Sigmoid colon (tissue), 3 donors: ENCODE measurements at regions not wholly inside any gene's neighbourhood (a gene's known extent, or its start where the extent isn't known, plus 50 kb on each side); places are given as distances from the start of the nearest gene placed in this dataset.

Experiments used
- CTCF ChIP-seq, 4 experiments: fragments of 450-650 bp in 3 of 4; fragments of 200-600 bp in 1 of 4; IDR thresholded peaks; one replicate each; pipeline ENCODE4 v1.5.1; 2016 to 2019; ENCODE audit warnings: antibody characterized with exemption in 4 of 4, mild to moderate bottlenecking in 3 of 4, moderate library complexity in 2 of 4
- POLR2A ChIP-seq, 2 donors: fragments of 450-650 bp; IDR thresholded peaks; one replicate each; pipeline ENCODE4 v1.6.1; 2016; ENCODE audit warnings: antibody characterized with exemption in 2 of 2, mild to moderate bottlenecking in 2 of 2, moderate library complexity in 2 of 2

GRCh38 chrX:97843200-97843811, 959.6 kb downstream of the RPA4 start:
- TF ChIP-seq CTCF (IDR thresholded peaks at IDR 0.05): no peak
- TF ChIP-seq POLR2A (IDR thresholded peaks at IDR 0.05): no peak
